GM10248 (cell line): ENCODE measurements at regions not wholly inside any gene's neighbourhood (a gene's known extent, or its start where the extent isn't known, plus 50 kb on each side); places are given as distances from the start of the nearest gene placed in this dataset.

ENCODE experiments used
- CTCF ChIA-PET: fragments of 300-600 bp; sonication (Branson Sonifier 250); formaldehyde crosslinking; extraction: SDS; loops from one replicate; lab custom pipeline; 2021; ENCODE audit warnings: antibody characterized with exemption; lab: Yijun Ruan, JAX
- POLR2A ChIA-PET: fragments of 350-650 bp; sonication (Branson Sonifier 250); formaldehyde crosslinking; extraction: SDS; loops from one replicate; lab custom pipeline; 2020; ENCODE audit warnings: antibody characterized with exemption; lab: Yijun Ruan, JAX
- DNase-seq: peaks from one replicate; pipeline ENCODE4 v3.0.0; 2012; ENCODE audit errors: extremely low spot score
- TF ChIP-seq, protein P1 (sequence below): IDR thresholded peaks from 2 replicates; pipeline ENCODE4 v1.5.1; 2012; ENCODE audit warnings: mild to moderate bottlenecking, low read depth; ENCODE audit errors: extremely low read depth, missing control alignments, control extremely low read depth

DNA sequence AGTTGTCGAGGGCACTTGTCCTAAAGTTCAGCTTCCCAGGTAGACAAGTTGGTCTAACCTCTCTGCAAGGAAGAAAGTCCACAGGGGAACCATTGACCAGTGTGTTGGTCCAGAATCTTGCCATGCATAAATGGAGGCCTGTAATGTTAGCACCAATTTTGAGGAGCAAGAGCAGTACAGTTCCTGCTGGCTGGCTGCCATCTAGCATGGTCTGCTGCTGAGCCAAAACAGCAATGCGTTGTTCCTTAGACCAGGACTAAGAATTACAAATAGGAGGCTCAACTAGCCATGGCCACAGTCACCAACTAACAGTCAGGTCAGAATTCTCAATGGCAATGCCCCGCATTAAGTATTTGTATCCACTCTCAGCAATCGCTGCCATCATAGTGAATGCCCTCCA is 72.8 kb upstream of the WIPF1 start:
- ChIA-PET CTCF (interaction anchor here (1.9 kb wide), 1 partner anchor 9 kb away, joined by 5 read pairs; no protein-coding TSS in a partner anchor), POLR2A (no interaction called here)
- TF ChIP-seq, protein P1, sequence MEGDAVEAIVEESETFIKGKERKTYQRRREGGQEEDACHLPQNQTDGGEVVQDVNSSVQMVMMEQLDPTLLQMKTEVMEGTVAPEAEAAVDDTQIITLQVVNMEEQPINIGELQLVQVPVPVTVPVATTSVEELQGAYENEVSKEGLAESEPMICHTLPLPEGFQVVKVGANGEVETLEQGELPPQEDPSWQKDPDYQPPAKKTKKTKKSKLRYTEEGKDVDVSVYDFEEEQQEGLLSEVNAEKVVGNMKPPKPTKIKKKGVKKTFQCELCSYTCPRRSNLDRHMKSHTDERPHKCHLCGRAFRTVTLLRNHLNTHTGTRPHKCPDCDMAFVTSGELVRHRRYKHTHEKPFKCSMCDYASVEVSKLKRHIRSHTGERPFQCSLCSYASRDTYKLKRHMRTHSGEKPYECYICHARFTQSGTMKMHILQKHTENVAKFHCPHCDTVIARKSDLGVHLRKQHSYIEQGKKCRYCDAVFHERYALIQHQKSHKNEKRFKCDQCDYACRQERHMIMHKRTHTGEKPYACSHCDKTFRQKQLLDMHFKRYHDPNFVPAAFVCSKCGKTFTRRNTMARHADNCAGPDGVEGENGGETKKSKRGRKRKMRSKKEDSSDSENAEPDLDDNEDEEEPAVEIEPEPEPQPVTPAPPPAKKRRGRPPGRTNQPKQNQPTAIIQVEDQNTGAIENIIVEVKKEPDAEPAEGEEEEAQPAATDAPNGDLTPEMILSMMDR: no peak
- DNase-seq: no peak

DNA sequence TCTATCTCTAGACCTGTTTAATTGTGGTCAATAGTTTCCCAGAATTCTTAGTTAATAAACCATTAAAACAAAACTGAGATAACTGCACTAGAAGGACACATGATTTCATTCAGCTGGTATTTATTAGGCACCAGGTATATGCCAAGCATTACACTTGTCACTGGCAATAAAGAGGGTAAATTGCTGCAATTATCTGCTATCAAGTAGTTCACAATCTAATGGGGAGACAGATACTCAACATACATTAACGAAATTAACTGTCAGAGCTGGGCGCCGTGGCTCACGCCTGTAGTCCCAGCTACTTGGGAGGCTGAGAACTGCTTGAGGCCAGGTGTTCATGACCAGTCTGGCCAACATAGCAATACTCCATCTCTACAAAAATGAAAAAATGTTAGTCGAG is 71.7 kb upstream of the WIPF1 start:
- TF ChIP-seq, protein P1: no peak
- no peak for DNase-seq
- ChIA-PET CTCF (interaction anchor here (1.9 to 3.8 kb wide), 3 partner anchors 10 to 19 kb away, joined by 5 to 18 read pairs (median 6); no protein-coding TSS in a partner anchor), POLR2A (no interaction called here)

DNA sequence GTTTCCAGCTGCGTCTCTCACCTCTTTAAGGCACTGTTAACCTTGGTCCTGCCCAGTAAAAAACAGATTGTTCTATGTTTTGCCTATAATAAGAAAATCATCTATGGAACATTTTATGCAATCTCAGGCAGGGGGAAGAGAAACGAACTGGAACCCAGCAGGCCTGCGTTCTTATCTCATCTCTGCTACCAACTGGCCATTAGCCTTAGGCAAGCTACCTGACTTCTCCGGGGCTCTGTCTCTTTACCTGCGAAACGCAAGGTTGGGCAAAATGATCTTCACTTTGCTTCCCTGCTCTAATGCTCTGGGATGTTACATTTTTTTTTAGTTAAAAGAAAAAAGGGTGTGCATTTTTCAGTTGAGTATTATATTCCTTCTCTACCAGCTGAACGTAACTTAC is 70.5 kb upstream of the WIPF1 start:
- CTCF ChIA-PET: interaction anchor here (1.0 to 3.8 kb wide), 9 partner anchors 8 to 32 kb away, joined by 3 to 18 read pairs (median 6); no protein-coding TSS in a partner anchor
- DNase-seq: no peak
- POLR2A ChIA-PET: no interaction called here
- TF ChIP-seq, protein P1: no peak

DNA sequence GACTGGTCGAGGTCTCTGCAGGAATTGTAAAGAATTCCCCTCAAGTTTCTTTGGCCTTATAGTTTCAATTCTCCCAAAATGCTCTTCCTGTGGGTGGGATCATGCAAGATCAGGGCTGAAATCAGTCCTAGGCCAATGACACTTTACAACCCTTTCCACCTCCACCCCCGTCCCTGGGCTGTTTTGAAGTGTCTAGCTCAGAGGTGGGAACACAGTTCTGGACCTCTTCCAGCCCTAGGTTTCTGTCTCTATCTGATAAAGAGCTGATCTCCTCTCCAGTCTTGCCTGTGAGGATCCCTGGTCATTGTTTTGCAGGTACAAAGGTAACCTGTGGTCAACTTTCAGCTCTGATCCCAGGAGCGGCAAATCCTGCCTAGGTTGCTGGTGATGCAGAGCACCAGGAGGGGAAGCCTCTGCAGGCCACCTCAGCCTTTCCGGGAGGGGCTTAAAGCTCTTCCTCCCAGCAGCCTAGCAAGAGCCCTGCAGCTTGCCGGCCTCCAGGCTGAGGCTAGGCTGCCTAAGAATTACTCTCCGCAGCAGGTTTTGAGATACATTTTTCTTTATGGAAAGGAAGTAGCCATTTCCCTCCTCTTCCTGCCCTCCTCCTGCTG is 69.8 kb upstream of the WIPF1 start:
- ChIA-PET CTCF (interaction anchor here (1.0 to 3.8 kb wide), 10 partner anchors 9 to 34 kb away, joined by 3 to 18 read pairs (median 6); no protein-coding TSS in a partner anchor), POLR2A (no interaction called here)

DNA sequence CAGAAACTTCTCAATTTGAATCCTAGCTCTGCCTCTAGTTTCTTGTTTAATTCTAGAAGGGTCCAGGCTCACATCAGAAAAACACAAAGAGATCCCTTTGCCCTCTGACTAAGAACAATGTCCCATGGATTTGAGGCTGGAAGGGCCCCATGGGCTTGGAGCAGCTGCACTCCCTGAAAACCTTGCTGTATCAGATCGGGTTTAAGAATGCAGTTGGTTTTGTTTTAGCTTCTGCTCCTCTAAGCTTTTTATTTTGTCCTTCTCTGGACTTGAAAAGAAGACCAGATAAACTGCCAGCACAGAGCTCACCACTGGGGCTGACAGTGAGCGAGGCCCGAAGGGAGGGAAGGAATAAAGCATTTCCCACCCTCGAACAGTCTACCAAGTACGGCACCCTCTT is 69.2 kb upstream of the WIPF1 start:
- TF ChIP-seq, protein P1: no peak
- CTCF ChIA-PET: interaction anchor here (1.0 to 3.8 kb wide), 10 partner anchors 10 to 42 kb away, joined by 3 to 18 read pairs (median 6); no protein-coding TSS in a partner anchor
- POLR2A ChIA-PET: no interaction called here
- DNase-seq: no peak

More for the DNA sequence above, 69.8 kb upstream of the WIPF1 start:
- DNase-seq: no peak
- TF ChIP-seq, protein P1: no peak

DNA sequence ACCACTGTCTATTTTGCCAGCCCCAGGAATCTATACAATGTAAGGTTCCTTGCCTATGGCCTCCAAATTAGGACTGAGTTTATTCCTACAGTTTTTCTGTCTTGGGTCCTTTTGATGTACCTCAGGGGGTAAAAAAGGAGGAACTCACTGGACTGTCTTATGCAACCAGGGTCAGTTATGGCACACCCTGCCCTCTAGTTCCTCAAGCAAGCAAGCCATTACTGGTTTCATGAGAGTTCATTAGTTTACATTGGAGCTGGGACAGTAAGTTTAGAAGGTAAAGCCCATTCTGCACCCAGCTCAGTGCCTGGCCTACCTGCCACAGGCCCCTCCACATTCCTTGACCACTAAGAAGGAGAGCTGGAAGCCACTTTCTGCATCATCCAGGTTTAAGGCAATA is 68.7 kb upstream of the WIPF1 start:
- TF ChIP-seq, protein P1: no peak
- POLR2A ChIA-PET: no interaction called here
- no peak for DNase-seq
- CTCF ChIA-PET: interaction anchor here (1.0 to 3.8 kb wide), 9 partner anchors 10 to 43 kb away, joined by 3 to 18 read pairs (median 7); no protein-coding TSS in a partner anchor
